Brain microvascular endothelial cell (primary cell): ENCODE measurements at regions not wholly inside any gene's neighbourhood (a gene's known extent, or its start where the extent isn't known, plus 50 kb on each side); places are given as distances from the start of the nearest gene placed in this dataset.

Source experiments
- DNase-seq: peaks from one replicate; pipeline ENCODE4 v3.0.0-alpha.2; 2020
- H3K27ac ChIP-seq: fragments of 250-450 bp; sonication (Bioruptor Pico); 2 replicates; pipeline ENCODE4 v1.5.1; 2020; ENCODE audit warnings: mild to moderate bottlenecking, moderate library complexity
- H3K27me3 ChIP-seq: fragments of 250-450 bp; sonication (Bioruptor Pico); replicated peaks from 2 replicates; pipeline ENCODE4 v1.5.1; 2020; ENCODE audit warnings: mild to moderate bottlenecking
- H3K36me3 ChIP-seq: fragments of 250-450 bp; sonication (Bioruptor Pico); replicated peaks from 2 replicates; pipeline ENCODE4 v1.5.1; 2020; ENCODE audit warnings: mild to moderate bottlenecking
- H3K4me3 ChIP-seq: 2 replicates; pipeline ENCODE4 v1.5.1; 2011; ENCODE audit warnings: low read depth, mild to moderate bottlenecking, control low read depth, low read length, moderate library complexity
- CTCF ChIP-seq: IDR thresholded peaks from 2 replicates; pipeline ENCODE4 v1.5.1; 2011; ENCODE audit warnings: low read depth, mild to moderate bottlenecking, moderate library complexity, low read length, control low read depth, inconsistent platforms; ENCODE audit errors: missing control alignments
- in situ Hi-C: cut with HindIII; loops from 2 replicates; pipeline ENCODE4 v1.10.0; 2017; ENCODE audit warnings: low sequenced_read_pairs, low pct_ligation_motif_present

DNA sequence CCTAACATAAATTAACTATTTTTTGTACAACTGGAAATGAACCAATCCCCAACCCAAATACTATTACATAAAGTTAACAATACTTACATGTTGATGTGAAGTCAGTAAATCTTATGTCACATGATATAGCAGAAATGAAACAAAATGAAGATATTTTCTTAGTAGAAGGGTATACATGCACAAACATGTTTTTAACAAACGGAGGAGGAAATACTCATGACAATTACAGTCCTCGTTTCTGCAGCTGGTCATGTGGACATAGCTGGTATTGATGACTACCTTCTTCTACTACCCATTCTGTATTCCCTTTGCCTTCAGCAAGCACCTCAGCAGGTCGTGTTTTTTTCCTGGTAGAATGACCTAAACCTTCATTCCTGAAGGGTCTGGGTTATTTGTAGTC is 252.3 kb downstream of the HTR7 start:
- H3K4me3 ChIP-seq, result no peak overlapping the region
- in situ Hi-C loops, result no loop called here
- TF ChIP-seq CTCF, result no peak
- no peak for DNase-seq
- no peaks in the 10 kb centered on the region for H3K36me3 ChIP-seq
- H3K27me3 ChIP-seq, result no peaks in the 10 kb centered on the region
- no peak overlapping the region for H3K27ac ChIP-seq

GRCh38 chr10:90612276-90612675 is 245.6 kb downstream of the HTR7 start:
- DNase-seq, result no peak
- no peak overlapping the region for H3K4me3 ChIP-seq
- in situ Hi-C loops, result no loop called here
- TF ChIP-seq CTCF, result no peak
- H3K36me3 ChIP-seq, result no peaks in the 10 kb centered on the region
- H3K27ac ChIP-seq, result no peak overlapping the region
- no peaks in the 10 kb centered on the region for H3K27me3 ChIP-seq

DNA sequence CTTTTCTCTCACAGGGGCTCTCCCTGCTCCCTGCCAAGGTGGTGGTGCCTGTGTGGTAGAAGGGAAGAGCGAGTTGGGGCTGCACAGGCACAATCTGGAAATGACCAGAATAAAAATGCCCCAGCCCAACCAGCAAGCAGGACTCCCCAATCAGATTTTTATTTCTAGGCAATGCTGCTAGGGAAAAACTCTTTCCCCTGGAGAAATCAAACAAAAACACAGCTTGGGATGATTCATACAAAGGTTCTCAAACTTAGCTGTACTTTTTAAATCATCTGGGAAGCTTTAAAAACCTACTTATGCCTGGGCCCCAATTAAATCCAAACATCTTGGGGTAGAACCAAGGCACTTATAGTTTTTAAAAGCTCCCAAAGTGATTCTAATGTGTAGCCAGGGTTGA is 243.2 kb downstream of the HTR7 start:
- H3K27ac ChIP-seq, result no peak overlapping the region
- no peak for TF ChIP-seq CTCF
- no peaks in the 10 kb centered on the region for H3K36me3 ChIP-seq
- H3K4me3 ChIP-seq, result no peak overlapping the region
- H3K27me3 ChIP-seq, result no peaks in the 10 kb centered on the region
- no peak for DNase-seq
- in situ Hi-C loops, result no loop called here

- no peak overlapping the region for H3K4me3 ChIP-seq
- H3K27ac ChIP-seq, result no peak overlapping the region
- H3K27me3 ChIP-seq, result no peaks in the 10 kb centered on the region
- H3K36me3 ChIP-seq, result no peaks in the 10 kb centered on the region
- in situ Hi-C loops, result no loop called here
- no peak for TF ChIP-seq CTCF
- DNase-seq, result peak; percentile 17
Observed at GRCh38 chr10:90621577-90621976, 236.3 kb downstream of the HTR7 start.

DNA sequence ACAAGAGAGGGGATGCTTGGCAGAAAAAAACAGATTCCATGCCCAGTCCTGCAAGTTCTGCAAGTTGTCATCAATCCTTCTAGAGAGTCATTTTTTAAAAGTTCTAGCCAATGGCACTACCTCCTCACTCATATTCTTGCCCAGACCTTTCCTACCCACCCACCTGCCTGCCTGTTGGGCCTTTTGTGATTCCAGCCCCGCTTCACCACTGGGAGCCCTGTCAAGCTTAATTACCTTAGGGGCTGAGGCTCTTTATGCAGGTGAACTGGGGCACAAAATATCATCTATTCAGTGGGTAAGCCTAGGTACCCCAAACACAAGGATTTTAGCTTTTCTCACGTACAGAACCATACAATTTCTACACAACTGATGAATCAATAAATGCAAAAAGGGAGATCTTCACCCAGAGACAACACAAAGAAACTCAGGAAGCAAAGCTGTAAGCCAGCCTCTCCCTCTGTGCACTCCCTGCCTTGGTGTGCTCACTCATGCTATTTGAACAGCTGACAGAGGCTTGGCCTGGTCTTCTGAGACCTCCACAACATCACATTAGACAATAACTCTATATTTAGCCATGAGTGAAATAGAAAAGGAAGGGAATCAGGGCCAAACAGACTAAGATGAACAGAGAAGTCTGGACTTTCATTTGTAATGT is 222.6 kb downstream of the HTR7 start:
- in situ Hi-C loops, result no loop called here
- no peaks in the 10 kb centered on the region for H3K27me3 ChIP-seq
- TF ChIP-seq CTCF, result no peak
- DNase-seq, result no peak
- H3K36me3 ChIP-seq, result no peaks in the 10 kb centered on the region
- H3K4me3 ChIP-seq, result no peak overlapping the region
- H3K27ac ChIP-seq, result no peak overlapping the region

- Histone ChIP-seq H3K36me3 (no peaks in the 10 kb centered on the region), H3K27ac (no peak overlapping the region), H3K27me3 (no peaks in the 10 kb centered on the region), H3K4me3 (no peak overlapping the region)
- no peak for DNase-seq
- no peak for TF ChIP-seq CTCF
- in situ Hi-C loops, result no loop called here
Observed at GRCh38 chr10:90640756-90641155, 217.1 kb downstream of the HTR7 start.
